Lower leg skin (tissue), 3 donors: ENCODE measurements at regions not wholly inside any gene's neighbourhood (a gene's known extent, or its start where the extent isn't known, plus 50 kb on each side); places are given as distances from the start of the nearest gene placed in this dataset.

Source experiments
- CTCF ChIP-seq, 3 donors: fragments of 450-650 bp; IDR thresholded peaks; one replicate each; pipeline ENCODE4 v1.5.1; 2016; ENCODE audit warnings: antibody characterized with exemption in 3 of 3, mild to moderate bottlenecking in 3 of 3, moderate library complexity in 2 of 3
- POLR2A ChIP-seq, 2 donors: fragments of 450-650 bp; IDR thresholded peaks; one replicate each; pipeline ENCODE4 v1.6.1; 2016 to 2017; ENCODE audit warnings: antibody characterized with exemption in 2 of 2, mild to moderate bottlenecking in 1 of 2, moderate library complexity in 1 of 2

GRCh38 chrX:114015966-114016365 is 567.9 kb upstream of the HTR2C start:
- no peak for TF ChIP-seq CTCF (IDR thresholded peaks at IDR 0.05)
- TF ChIP-seq POLR2A (IDR thresholded peaks at IDR 0.05): no peak
